K562 (cell line): ENCODE measurements at regions not wholly inside any gene's neighbourhood (a gene's known extent, or its start where the extent isn't known, plus 50 kb on each side); places are given as distances from the start of the nearest gene placed in this dataset.

Experiments
- CAMTA2 ChIP-seq: fragments of 250-450 bp; sonication (Bioruptor Pico); conservative IDR thresholded peaks from 2 replicates; pipeline ENCODE4 v1.5.1; 2022
- DDX20 ChIP-seq: fragments of 450-650 bp; IDR thresholded peaks from 2 replicates; pipeline ENCODE4 v1.6.1; 2016; ENCODE audit warnings: missing genetic modification characterization, low read depth, mild to moderate bottlenecking, missing compliant biosample characterization, moderate library complexity
- GABPA ChIP-seq: fragments of 200-800 bp; sonication (Bioruptor generic); conservative IDR thresholded peaks from 2 replicates; pipeline ENCODE4 v1.6.1; 2016; ENCODE audit warnings: low read depth, missing genetic modification characterization, missing compliant biosample characterization
- GATAD2A ChIP-seq: fragments of 450-650 bp; IDR thresholded peaks from 2 replicates; pipeline ENCODE4 v1.6.1; 2017
- HDAC3 ChIP-seq: fragments of 450-650 bp; IDR thresholded peaks from 2 replicates; pipeline ENCODE4 v1.6.1; 2018; ENCODE audit warnings: borderline replicate concordance, mild to moderate bottlenecking, moderate library complexity; ENCODE audit not compliant: partially characterized antibody
- KLF6 ChIP-seq: fragments of 250-450 bp; sonication (Bioruptor Pico); IDR thresholded peaks from 2 replicates; pipeline ENCODE4 v1.4.0; 2020; ENCODE audit warnings: mild to moderate bottlenecking, moderate library complexity, borderline replicate concordance
- MTA1 ChIP-seq: fragments of 450-650 bp; IDR thresholded peaks from 2 replicates; pipeline ENCODE4 v1.6.1; 2017; ENCODE audit warnings: borderline replicate concordance
- NR2C2 ChIP-seq, 2 experiments: fragments of 200-800 bp in 1 of 2; sonication (Bioruptor generic) in 1 of 2; sonication (generic) in 1 of 2; formaldehyde crosslinking in 1 of 2; IDR thresholded peaks; 2 replicates each; pipeline versions ENCODE4 v1.6.1 to v1.8.0; 2016 to 2022; ENCODE audit warnings: mild to moderate bottlenecking in 1 of 2, missing compliant biosample characterization in 1 of 2, missing genetic modification characterization in 1 of 2, missing genetic modification reagents in 1 of 2
- RBFOX2 ChIP-seq: fragments of 200-400 bp; formaldehyde crosslinking; IDR thresholded peaks from 2 replicates; pipeline ENCODE4 v1.6.1; 2017; ENCODE audit warnings: low read depth, mild to moderate bottlenecking, low read length, moderate library complexity
- RBM15 ChIP-seq: fragments of 200-400 bp; formaldehyde crosslinking; IDR thresholded peaks from 2 replicates; pipeline ENCODE4 v1.6.1; 2018; ENCODE audit warnings: mild to moderate bottlenecking, low read length, moderate library complexity; ENCODE audit not compliant: insufficient read depth
- SIN3B ChIP-seq: fragments of 450-650 bp; IDR thresholded peaks from 2 replicates; pipeline ENCODE4 v1.6.1; 2017; ENCODE audit warnings: low read depth, mild to moderate bottlenecking, moderate library complexity
- ZBTB34 ChIP-seq: fragments of 250-450 bp; sonication (Bioruptor Pico); IDR thresholded peaks from 2 replicates; pipeline ENCODE4 v1.8.0; 2021; ENCODE audit warnings: mild to moderate bottlenecking, moderate library complexity
- ZNF324 ChIP-seq: fragments of 250-450 bp; sonication (Bioruptor Pico); IDR thresholded peaks from 2 replicates; pipeline ENCODE4 v1.4.0; 2020; ENCODE audit warnings: mild to moderate bottlenecking
- ZNF668 ChIP-seq: fragments of 250-450 bp; sonication (Bioruptor Pico); IDR thresholded peaks from 2 replicates; pipeline ENCODE4 v1.8.0; 2022; ENCODE audit warnings: mild to moderate bottlenecking, inconsistent platforms
- ZSCAN32 ChIP-seq: fragments of 450-650 bp; formaldehyde crosslinking; IDR thresholded peaks from 2 replicates; pipeline ENCODE4 v1.4.0; 2020; ENCODE audit warnings: mild to moderate bottlenecking, moderate library complexity
- TF ChIP-seq, protein P1 (sequence below): sonication (generic); formaldehyde crosslinking; IDR thresholded peaks from 2 replicates; pipeline ENCODE4 v1.8.0; 2023; ENCODE audit warnings: mild to moderate bottlenecking, missing genetic modification reagents
- TF ChIP-seq, protein P2 (sequence below): fragments of 250-450 bp; sonication (Bioruptor Pico); IDR thresholded peaks from 2 replicates; pipeline ENCODE4 v1.4.0; 2020; ENCODE audit warnings: mild to moderate bottlenecking, moderate library complexity

DNA sequence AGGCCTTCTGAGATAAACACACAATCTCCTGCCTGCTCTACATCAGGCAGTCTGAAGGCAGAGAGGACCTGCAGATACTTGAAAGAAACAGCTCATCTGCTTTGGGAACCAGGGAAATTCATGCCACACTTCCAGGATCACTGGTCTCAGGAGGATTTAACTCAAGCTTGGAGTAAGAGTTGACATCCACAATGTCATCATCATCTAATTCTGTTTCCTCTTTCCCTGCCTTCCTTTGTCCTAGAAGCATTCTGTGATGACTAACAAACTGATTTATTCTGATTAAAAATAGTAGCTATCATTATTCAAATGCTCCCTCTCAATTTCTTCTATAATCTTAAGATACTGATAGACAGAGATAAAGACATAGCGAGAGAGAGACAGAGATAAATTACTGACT is 766.8 kb downstream of the BCL11A start (continued):
- TF ChIP-seq, protein P1, sequence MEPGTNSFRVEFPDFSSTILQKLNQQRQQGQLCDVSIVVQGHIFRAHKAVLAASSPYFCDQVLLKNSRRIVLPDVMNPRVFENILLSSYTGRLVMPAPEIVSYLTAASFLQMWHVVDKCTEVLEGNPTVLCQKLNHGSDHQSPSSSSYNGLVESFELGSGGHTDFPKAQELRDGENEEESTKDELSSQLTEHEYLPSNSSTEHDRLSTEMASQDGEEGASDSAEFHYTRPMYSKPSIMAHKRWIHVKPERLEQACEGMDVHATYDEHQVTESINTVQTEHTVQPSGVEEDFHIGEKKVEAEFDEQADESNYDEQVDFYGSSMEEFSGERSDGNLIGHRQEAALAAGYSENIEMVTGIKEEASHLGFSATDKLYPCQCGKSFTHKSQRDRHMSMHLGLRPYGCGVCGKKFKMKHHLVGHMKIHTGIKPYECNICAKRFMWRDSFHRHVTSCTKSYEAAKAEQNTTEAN (CRISPR knock-in tag): no peak
- TF ChIP-seq, protein P2, sequence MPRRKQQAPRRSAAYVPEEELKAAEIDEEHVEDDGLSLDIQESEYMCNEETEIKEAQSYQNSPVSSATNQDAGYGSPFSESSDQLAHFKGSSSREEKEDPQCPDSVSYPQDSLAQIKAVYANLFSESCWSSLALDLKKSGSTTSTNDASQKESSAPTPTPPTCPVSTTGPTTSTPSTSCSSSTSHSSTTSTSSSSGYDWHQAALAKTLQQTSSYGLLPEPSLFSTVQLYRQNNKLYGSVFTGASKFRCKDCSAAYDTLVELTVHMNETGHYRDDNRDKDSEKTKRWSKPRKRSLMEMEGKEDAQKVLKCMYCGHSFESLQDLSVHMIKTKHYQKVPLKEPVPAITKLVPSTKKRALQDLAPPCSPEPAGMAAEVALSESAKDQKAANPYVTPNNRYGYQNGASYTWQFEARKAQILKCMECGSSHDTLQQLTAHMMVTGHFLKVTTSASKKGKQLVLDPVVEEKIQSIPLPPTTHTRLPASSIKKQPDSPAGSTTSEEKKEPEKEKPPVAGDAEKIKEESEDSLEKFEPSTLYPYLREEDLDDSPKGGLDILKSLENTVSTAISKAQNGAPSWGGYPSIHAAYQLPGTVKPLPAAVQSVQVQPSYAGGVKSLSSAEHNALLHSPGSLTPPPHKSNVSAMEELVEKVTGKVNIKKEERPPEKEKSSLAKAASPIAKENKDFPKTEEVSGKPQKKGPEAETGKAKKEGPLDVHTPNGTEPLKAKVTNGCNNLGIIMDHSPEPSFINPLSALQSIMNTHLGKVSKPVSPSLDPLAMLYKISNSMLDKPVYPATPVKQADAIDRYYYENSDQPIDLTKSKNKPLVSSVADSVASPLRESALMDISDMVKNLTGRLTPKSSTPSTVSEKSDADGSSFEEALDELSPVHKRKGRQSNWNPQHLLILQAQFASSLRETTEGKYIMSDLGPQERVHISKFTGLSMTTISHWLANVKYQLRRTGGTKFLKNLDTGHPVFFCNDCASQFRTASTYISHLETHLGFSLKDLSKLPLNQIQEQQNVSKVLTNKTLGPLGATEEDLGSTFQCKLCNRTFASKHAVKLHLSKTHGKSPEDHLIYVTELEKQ (CRISPR knock-in tag): no peak
- TF ChIP-seq SIN3B: no peak
- TF ChIP-seq RBFOX2: no peak
- TF ChIP-seq ZBTB34 (CRISPR knock-in tag): no peak
- TF ChIP-seq NR2C2 (CRISPR knock-in tag; IDR thresholded peaks at IDR 0.05): no peak
- no peak for TF ChIP-seq NR2C2 (tag; IDR thresholded peaks at IDR 0.05)
- no peak for TF ChIP-seq HDAC3
- no peak for TF ChIP-seq DDX20 (tag)
- no peak for TF ChIP-seq MTA1
- no peak for TF ChIP-seq GATAD2A
- TF ChIP-seq KLF6 (CRISPR knock-in tag): no peak
- TF ChIP-seq RBM15: no peak
- TF ChIP-seq ZNF324: no peak
- no peak for TF ChIP-seq ZNF668 (CRISPR knock-in tag)
- TF ChIP-seq GABPA (tag): no peak
- no peak for TF ChIP-seq CAMTA2 (CRISPR knock-in tag)
- TF ChIP-seq ZSCAN32 (CRISPR knock-in tag): no peak
